Progenitor cell of endocrine pancreas (in vitro differentiated cells): ENCODE measurements at regions not wholly inside any gene's neighbourhood (a gene's known extent, or its start where the extent isn't known, plus 50 kb on each side); places are given as distances from the start of the nearest gene placed in this dataset.

Experiments used
- DNase-seq: peaks from one replicate; pipeline ENCODE4 v3.0.0; 2021; ENCODE audit warnings: low spot score; ENCODE audit not compliant: unreplicated experiment
- H3K27ac Mint-ChIP-seq: 2 replicates; pipeline ENCODE4 v1.8.0; 2021; ENCODE audit warnings: mild to moderate bottlenecking, moderate library complexity, mixed read lengths
- H3K27me3 Mint-ChIP-seq: 2 replicates; pipeline ENCODE4 v1.8.0; 2021; ENCODE audit warnings: mixed read lengths
- H3K36me3 Mint-ChIP-seq: 2 replicates; pipeline ENCODE4 v1.8.0; 2022; ENCODE audit warnings: mixed read lengths; ENCODE audit not compliant: insufficient read depth
- H3K4me1 Mint-ChIP-seq: 2 replicates; pipeline ENCODE4 v1.8.0; 2021; ENCODE audit warnings: low read depth, mixed read lengths
- H3K4me3 Mint-ChIP-seq: 2 replicates; pipeline ENCODE4 v1.8.0; 2021; ENCODE audit warnings: low read depth, mild to moderate bottlenecking, moderate library complexity, mixed read lengths
- H3K9me3 Mint-ChIP-seq: 2 replicates; pipeline ENCODE4 v1.8.0; 2021; ENCODE audit warnings: low read depth, mixed read lengths
- CTCF ChIP-seq: fragments of 200-600 bp; sonication (generic); IDR thresholded peaks from one replicate; pipeline ENCODE4 v1.5.0; 2021; ENCODE audit warnings: antibody characterized with exemption, mild to moderate bottlenecking; ENCODE audit not compliant: unreplicated experiment

DNA sequence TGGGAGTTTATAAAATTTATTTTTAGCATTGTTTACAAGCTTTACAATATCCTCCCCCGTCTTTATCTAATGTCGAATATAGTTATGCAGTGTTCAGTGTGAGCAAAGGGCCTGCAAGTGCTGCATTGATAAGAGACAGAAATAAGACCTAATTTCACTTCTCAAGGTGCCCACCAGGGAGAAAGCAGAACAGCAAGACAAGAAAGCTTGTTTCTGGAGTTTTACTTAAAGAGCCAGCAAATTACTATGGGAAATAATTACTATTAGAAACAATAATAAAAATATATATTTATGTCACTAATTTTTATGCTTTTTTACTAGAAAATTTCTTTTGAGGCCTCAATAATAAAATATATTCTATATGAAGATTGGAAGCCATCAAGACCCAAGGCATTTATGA lies 2677.7 kb downstream of the ARAP2 start:
- no peak for DNase-seq
- Mint-ChIP-seq H3K4me3 (no peak overlapping the region), H3K27me3 (no peaks in the 10 kb centered on the region), H3K27ac (no peak overlapping the region), H3K36me3 (no peaks in the 10 kb centered on the region), H3K4me1 (peaks cover 2% of the 10 kb centered on the region), H3K9me3 (no peaks in the 10 kb centered on the region)
- TF ChIP-seq CTCF, result peak; percentile 28

GRCh38 chr4:33577791-33578190 lies 2666.5 kb downstream of the ARAP2 start:
- H3K27me3 Mint-ChIP-seq, result no peaks in the 10 kb centered on the region
- H3K27ac Mint-ChIP-seq, result no peak overlapping the region
- TF ChIP-seq CTCF, result no peak

GRCh38 chr4:33579951-33580350 lies 2664.4 kb downstream of the ARAP2 start:
- Mint-ChIP-seq H3K36me3 (no peaks in the 10 kb centered on the region), H3K4me1 (peaks cover 2% of the 10 kb centered on the region), H3K27me3 (no peaks in the 10 kb centered on the region), H3K4me3 (no peak overlapping the region), H3K27ac (no peak overlapping the region), H3K9me3 (peaks cover under 1% of the 10 kb centered on the region)
- DNase-seq, result no peak
- no peak for TF ChIP-seq CTCF

More at GRCh38 chr4:33577791-33578190, 2666.5 kb downstream of the ARAP2 start:
- no peak for DNase-seq
- Mint-ChIP-seq H3K36me3 (no peaks in the 10 kb centered on the region), H3K4me1 (peaks cover 2% of the 10 kb centered on the region), H3K9me3 (peaks cover 6% of the 10 kb centered on the region), H3K4me3 (no peak overlapping the region)

GRCh38 chr4:33592701-33593100 lies 2651.6 kb downstream of the ARAP2 start:
- no peak for DNase-seq
- TF ChIP-seq CTCF, result no peak
- Mint-ChIP-seq H3K27ac (no peak overlapping the region), H3K4me3 (no peak overlapping the region), H3K4me1 (no peaks in the 10 kb centered on the region), H3K36me3 (peaks cover 2% of the 10 kb centered on the region), H3K27me3 (no peaks in the 10 kb centered on the region), H3K9me3 (peaks cover 35% of the 10 kb centered on the region)

DNA sequence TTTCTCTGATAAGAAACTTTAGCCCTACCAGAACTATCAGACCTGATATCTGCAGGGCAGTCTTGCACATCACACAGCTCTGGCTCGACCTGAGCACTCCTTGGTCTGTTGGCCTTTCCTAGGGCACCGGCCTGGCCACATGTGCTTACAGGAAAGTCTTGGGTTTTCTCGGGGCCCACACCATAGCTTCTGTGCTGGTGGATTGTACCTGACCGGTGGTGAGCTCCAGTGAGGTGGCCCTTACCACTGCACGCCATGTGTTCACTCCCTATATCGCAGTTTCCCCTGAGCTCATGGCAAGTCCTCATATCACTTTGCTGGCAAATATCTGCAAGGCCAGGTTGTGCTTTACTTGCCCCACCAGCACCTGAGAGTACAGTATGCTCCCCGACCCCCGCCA lies 2637.4 kb downstream of the ARAP2 start:
- Mint-ChIP-seq H3K4me1 (no peaks in the 10 kb centered on the region), H3K9me3 (peaks cover 40% of the 10 kb centered on the region), H3K4me3 (no peak overlapping the region), H3K36me3 (peaks cover 2% of the 10 kb centered on the region), H3K27ac (no peak overlapping the region), H3K27me3 (no peaks in the 10 kb centered on the region)
- DNase-seq, result no peak
- no peak for TF ChIP-seq CTCF
